SK-N-SH treated with all-trans-retinoic acid at 6 μM for 48 hours (cell line): ENCODE measurements at regions not wholly inside any gene's neighbourhood (a gene's known extent, or its start where the extent isn't known, plus 50 kb on each side); places are given as distances from the start of the nearest gene placed in this dataset.

Experiments
- CREB5 ChIP-seq: fragments of 250-450 bp; sonication (Bioruptor Pico); IDR thresholded peaks from 2 replicates; pipeline ENCODE4 v1.5.1; 2020; ENCODE audit warnings: low read depth, mild to moderate bottlenecking, moderate library complexity
- CSDC2 ChIP-seq: fragments of 250-450 bp; sonication (Bioruptor Pico); IDR thresholded peaks from 2 replicates; pipeline ENCODE4 v1.5.0; 2020; ENCODE audit warnings: mild to moderate bottlenecking, moderate library complexity
- ESRRG ChIP-seq: fragments of 250-450 bp; sonication (Bioruptor Pico); IDR thresholded peaks from 2 replicates; pipeline ENCODE4 v1.6.1; 2021; ENCODE audit warnings: mild to moderate bottlenecking
- OSR1 ChIP-seq: fragments of 250-450 bp; sonication (Bioruptor Pico); IDR thresholded peaks from 2 replicates; pipeline ENCODE4 v1.8.0; 2022; ENCODE audit warnings: moderate library complexity, mild to moderate bottlenecking, inconsistent platforms
- PATZ1 ChIP-seq: fragments of 250-450 bp; sonication (Bioruptor Pico); IDR thresholded peaks from 2 replicates; pipeline ENCODE4 v1.8.0; 2020; ENCODE audit warnings: mild to moderate bottlenecking, moderate library complexity, borderline replicate concordance
- POU6F1 ChIP-seq: fragments of 250-450 bp; sonication (Bioruptor Pico); IDR thresholded peaks from 2 replicates; pipeline ENCODE4 v1.8.0; 2021; ENCODE audit warnings: low read depth, mild to moderate bottlenecking, moderate library complexity, borderline replicate concordance
- RARB ChIP-seq: fragments of 250-450 bp; sonication (Bioruptor Pico); IDR thresholded peaks from 2 replicates; pipeline ENCODE4 v1.8.0; 2021; ENCODE audit warnings: mild to moderate bottlenecking, moderate library complexity
- SNAI2 ChIP-seq: fragments of 250-450 bp; sonication (Bioruptor Pico); IDR thresholded peaks from 2 replicates; pipeline ENCODE4 v1.5.0; 2020; ENCODE audit warnings: mild to moderate bottlenecking, moderate library complexity
- TOX ChIP-seq: fragments of 250-450 bp; sonication (Bioruptor Pico); IDR thresholded peaks from 2 replicates; pipeline ENCODE4 v1.8.0; 2021; ENCODE audit warnings: mild to moderate bottlenecking, moderate library complexity, borderline replicate concordance
- ZC3H10 ChIP-seq: fragments of 250-450 bp; sonication (Bioruptor Pico); IDR thresholded peaks from 2 replicates; pipeline ENCODE4 v1.5.1; 2021; ENCODE audit warnings: mild to moderate bottlenecking, moderate library complexity
- ZFP3 ChIP-seq: fragments of 250-450 bp; sonication (Bioruptor Pico); IDR thresholded peaks from 2 replicates; pipeline ENCODE4 v1.5.0; 2020; ENCODE audit warnings: mild to moderate bottlenecking, moderate library complexity
- ZNF565 ChIP-seq: fragments of 450-650 bp; formaldehyde crosslinking; conservative IDR thresholded peaks from 2 replicates; pipeline ENCODE4 v1.5.0; 2020; ENCODE audit warnings: low read depth, mild to moderate bottlenecking, moderate library complexity
- ZNF70 ChIP-seq: fragments of 450-650 bp; formaldehyde crosslinking; IDR thresholded peaks from 2 replicates; pipeline ENCODE4 v1.5.0; 2020; ENCODE audit warnings: mild to moderate bottlenecking, moderate library complexity

- TF ChIP-seq PATZ1 (CRISPR knock-in tag) (no peak), ESRRG (CRISPR knock-in tag) (no peak), SNAI2 (no peak), TOX (CRISPR knock-in tag) (no peak), RARB (CRISPR knock-in tag) (no peak), ZNF70 (CRISPR knock-in tag) (no peak), ZC3H10 (CRISPR knock-in tag) (no peak), OSR1 (CRISPR knock-in tag) (no peak), ZNF565 (CRISPR knock-in tag) (no peak), ZFP3 (CRISPR knock-in tag) (no peak), CSDC2 (CRISPR knock-in tag) (no peak), CREB5 (no peak), POU6F1 (CRISPR knock-in tag) (no peak)
These were observed 72.6 kb upstream of the DOK6 start for GRCh38 chr18:69328086-69328485.
